Heart right ventricle (tissue), 16 donors: ENCODE measurements at regions not wholly inside any gene's neighbourhood (a gene's known extent, or its start where the extent isn't known, plus 50 kb on each side); places are given as distances from the start of the nearest gene placed in this dataset.

Experiments
- ATAC-seq, 8 donors: fragments of 200-7000 bp; cut with Tn5 transposase; one replicate each; pipeline ENCODE4 v1.9.1; 2020; ENCODE audit warnings: mild to moderate bottlenecking in 8 of 8, moderate library complexity in 8 of 8, moderate number of reproducible peaks in 1 of 8
- DNase-seq, 2 donors: peaks; one replicate each; pipeline ENCODE4 v3.0.0-alpha.2; 2020
- H3K27ac ChIP-seq, 10 donors: fragments of 200-600 bp; sonication (generic) in 2 of 10; one replicate each; pipeline versions ENCODE4 v1.5.0 to v1.8.0; 2020 to 2022; ENCODE audit warnings: mild to moderate bottlenecking in 3 of 10
- H3K27me3 ChIP-seq, 7 donors: fragments of 200-600 bp; one replicate each; pipeline ENCODE4 v1.8.0; 2021 to 2022; ENCODE audit warnings: mild to moderate bottlenecking in 2 of 7
- H3K36me3 ChIP-seq, 9 donors: fragments of 200-600 bp; sonication (generic) in 1 of 9; one replicate each; pipeline versions ENCODE4 v1.5.0 to v1.8.0; 2020 to 2022; ENCODE audit warnings: mild to moderate bottlenecking in 2 of 9
- H3K4me1 ChIP-seq, 9 donors: fragments of 200-600 bp; sonication (generic) in 1 of 9; one replicate each; pipeline versions ENCODE4 v1.5.0 to v1.8.0; 2020 to 2022; ENCODE audit warnings: mild to moderate bottlenecking in 4 of 9
- H3K4me3 ChIP-seq, 10 donors: fragments of 200-600 bp; sonication (generic) in 2 of 10; one replicate each; pipeline versions ENCODE4 v1.5.0 to v1.8.0; 2020 to 2022; ENCODE audit warnings: mild to moderate bottlenecking in 7 of 10, moderate library complexity in 2 of 10
- H3K9me3 ChIP-seq, 11 donors: fragments of 200-600 bp in 10 of 11; sonication (generic) in 2 of 11; one replicate each; pipeline versions ENCODE4 v1.5.0 to v1.8.0; 2013 to 2022; ENCODE audit warnings: mild to moderate bottlenecking in 2 of 11, control low read depth in 1 of 11, moderate library complexity in 1 of 11
- CTCF ChIP-seq, 9 donors: fragments of 200-600 bp; sonication (generic) in 2 of 9; IDR thresholded peaks; one replicate each; pipeline versions ENCODE4 v1.5.0 to v1.8.0; 2021 to 2022; ENCODE audit warnings: antibody characterized with exemption in 9 of 9, mild to moderate bottlenecking in 5 of 9, moderate library complexity in 1 of 9
- WGBS, 2 donors: extraction: QIAGEN DNeasy Blood & Tissue Kit; methylation state at CpG; one replicate each; pipeline ENCODE4 v1.1.7; 2013; ENCODE audit warnings: inconsistent platforms in 1 of 2; 5-methylcytosine and 5-hydroxymethylcytosine counted together
- intact Hi-C, 10 donors: fragments of 100-400 bp; cut with DNase I; formaldehyde crosslinking; loops; one replicate each; pipeline versions ENCODE4 v1.11.1 to v1.14.2; 2022
- donor health status: Arrhythmogenic right ventricular cardiomyopathy.
- donor health status: ischemic (EF 13 %, LVEDD 7.1; RV severe dilation, severe dysfunction).
- donor health status: healthy with polysubstance abuse.
- donor health status: DM: no; HTN: yes; CAD: no.
- donor health status: DM: no; HTN: no; CAD: no.
- donor health status: ischemic (EF 25% LVEDD 6.9; RV normal size, moderate dysfunction).
- donor health status: ischemic (EF 25% LVEDD 5.7; RV mildly dilated, moderate dysfunction).
- donor health status: healthy.
- donor health status: DM: yes; HTN: yes; CAD: no.
- donor health status: Ischemic cardiomyopathy.
- donor health status: ischemic (EF 35%, LVEDD 5.7; RV mildly dilated, moderate dysfunction).
- donor health status: nonischemic (EF 11% LVEDD 7.7; RV severe dilation, severe dysfunction).
- donor health status: DM: yes; HTN: yes; CAD: no.
- donor health status: PGD.
- donor health status: ischemic (EF 29% LVEDD 5.4; RV normal size, mild dysfunction).
- donor health status: nonischemic (EF 23%, LVEDD 6.1; RV moderate dilation, normal function).

DNA sequence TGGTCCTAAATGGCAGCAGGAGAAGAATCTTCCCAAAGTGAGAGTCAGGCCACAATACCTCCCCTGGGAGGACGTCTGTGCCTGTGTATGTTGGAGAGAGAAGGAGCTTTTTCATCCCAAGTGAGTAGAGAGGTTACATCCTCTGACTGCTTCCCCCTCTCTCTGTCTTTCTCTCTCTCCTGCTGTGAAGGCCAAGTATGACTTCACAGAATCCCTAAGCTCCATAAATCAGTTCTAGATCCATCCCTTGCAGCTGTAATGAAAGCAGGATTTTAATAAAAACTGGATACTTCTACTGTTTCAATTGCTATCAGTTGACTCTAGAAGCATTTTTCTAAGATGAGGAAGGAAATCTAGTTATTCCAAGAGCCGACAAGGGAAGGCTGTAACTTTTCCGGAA is 389.1 kb upstream of the PROK2 start:
- DNase-seq (no peak), ATAC-seq (peak in 2 of 8 donors; percentile 35 to 36)
- intact Hi-C loops, result no loop called here
- H3K27ac ChIP-seq, result peak overlapping the region in 1 of 10 donors; percentile 32
- H3K4me1 ChIP-seq, result peaks cover 0 to 55% (median 31%) of the 10 kb centered on the region in 9 donors
- peaks cover 0 to 6% (median 0%) of the 10 kb centered on the region in 11 donors for H3K9me3 ChIP-seq
- TF ChIP-seq CTCF (IDR thresholded peaks at IDR 0.05), result no peak
- H3K4me3 ChIP-seq, result no peak overlapping the region
- WGBS, 2 donors, result 36 to 37% methylated on average over 3 of the region's 3 CpGs
- no peaks in the 10 kb centered on the region for H3K36me3 ChIP-seq
- peaks cover 0 to 6% (median 0%) of the 10 kb centered on the region in 7 donors for H3K27me3 ChIP-seq

GRCh38 chr3:72171946-72172345 is 387.0 kb upstream of the PROK2 start:
- H3K27ac ChIP-seq, result peak overlapping the region in 7 of 10 donors; percentile 20 to 70 (median 35)
- H3K27me3 ChIP-seq, result no peaks in the 10 kb centered on the region
- peaks cover 0 to 44% (median 21%) of the 10 kb centered on the region in 9 donors for H3K4me1 ChIP-seq
- no peak for TF ChIP-seq CTCF (IDR thresholded peaks at IDR 0.05)
- DNase-seq (peak; percentile 36 to 40), ATAC-seq (peak; percentile 16 to 72 (median 60))
- peaks cover 0 to 11% (median 0%) of the 10 kb centered on the region in 11 donors for H3K9me3 ChIP-seq
- intact Hi-C loops, result no loop called here
- 63 to 71% methylated on average over 10 of the region's 10 CpGs for WGBS, 2 donors
- H3K36me3 ChIP-seq, result no peaks in the 10 kb centered on the region
- no peak overlapping the region for H3K4me3 ChIP-seq

DNA sequence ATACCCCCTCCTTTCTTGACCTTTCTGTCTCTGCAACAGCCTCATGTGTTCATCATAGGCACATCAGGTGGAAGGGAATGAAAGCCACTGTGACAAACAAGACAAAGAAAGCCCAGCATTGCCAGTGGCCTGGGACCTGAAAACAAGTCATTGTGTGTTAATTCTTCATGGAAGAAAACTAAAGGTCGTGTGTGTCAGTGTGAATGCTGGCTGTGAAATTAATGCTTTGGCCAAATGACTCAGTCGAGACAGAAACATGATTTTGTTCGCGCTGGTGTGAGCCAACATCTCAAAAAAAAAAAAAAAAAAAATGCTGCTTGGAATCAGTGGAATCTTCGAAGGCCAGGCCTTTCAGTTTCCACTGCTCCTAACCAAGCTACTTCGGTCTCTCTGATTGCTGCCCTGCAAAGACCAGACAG is 386.5 kb upstream of the PROK2 start:
- Histone ChIP-seq H3K4me1 (peaks cover 0 to 39% (median 16%) of the 10 kb centered on the region in 9 donors), H3K27ac (peak overlapping the region in 5 of 10 donors; percentile 26 to 70 (median 37)), H3K9me3 (peaks cover 0 to 11% (median 0%) of the 10 kb centered on the region in 11 donors), H3K4me3 (no peak overlapping the region), H3K27me3 (no peaks in the 10 kb centered on the region), H3K36me3 (no peaks in the 10 kb centered on the region)
- no peak for TF ChIP-seq CTCF (IDR thresholded peaks at IDR 0.05)
- 55 to 74% methylated on average over 6 of the region's 6 CpGs for WGBS, 2 donors
- ATAC-seq (peak; percentile 29 to 80 (median 60)), DNase-seq (no peak)
- intact Hi-C loops, result no loop called here

GRCh38 chr3:72169561-72170472 is 384.9 kb upstream of the PROK2 start:
- intact Hi-C loops, result no loop called here
- Histone ChIP-seq H3K4me1 (peaks cover 0 to 33% (median 16%) of the 10 kb centered on the region in 9 donors), H3K27me3 (no peaks in the 10 kb centered on the region), H3K9me3 (peaks cover 0 to 11% (median 0%) of the 10 kb centered on the region in 11 donors), H3K4me3 (no peak overlapping the region), H3K36me3 (no peaks in the 10 kb centered on the region), H3K27ac (no peak overlapping the region)
- no peak for DNase-seq
- 83 to 84% methylated on average over 5 of the region's 5 CpGs for WGBS, 2 donors
- TF ChIP-seq CTCF (IDR thresholded peaks at IDR 0.05), result no peak
- ATAC-seq, result no peak
